Fibroblast of skin of left biceps (primary cell): ENCODE measurements at regions not wholly inside any gene's neighbourhood (a gene's known extent, or its start where the extent isn't known, plus 50 kb on each side); places are given as distances from the start of the nearest gene placed in this dataset.
"Not testable (repeated sequence)": the region's sequence is repeated elsewhere in the genome, so short reads cannot be mapped to it uniquely, and the experiment has no call there.

Experiments
- DNase-seq, 2 experiments: peaks; one replicate each; pipeline ENCODE4 v3.0.0-alpha.2; 2013; ENCODE audit warnings: low read depth in 2 of 2

GRCh38 chrX:13223868-13224567 is 95.8 kb downstream of the ATXN3L start:
- DNase-seq = peak; percentile 77 to 80

GRCh38 chrX:13220916-13221315 is 98.9 kb downstream of the ATXN3L start:
- no peak for DNase-seq

GRCh38 chrX:13219991-13220764 is 99.7 kb downstream of the ATXN3L start:
- no peak for DNase-seq

DNA sequence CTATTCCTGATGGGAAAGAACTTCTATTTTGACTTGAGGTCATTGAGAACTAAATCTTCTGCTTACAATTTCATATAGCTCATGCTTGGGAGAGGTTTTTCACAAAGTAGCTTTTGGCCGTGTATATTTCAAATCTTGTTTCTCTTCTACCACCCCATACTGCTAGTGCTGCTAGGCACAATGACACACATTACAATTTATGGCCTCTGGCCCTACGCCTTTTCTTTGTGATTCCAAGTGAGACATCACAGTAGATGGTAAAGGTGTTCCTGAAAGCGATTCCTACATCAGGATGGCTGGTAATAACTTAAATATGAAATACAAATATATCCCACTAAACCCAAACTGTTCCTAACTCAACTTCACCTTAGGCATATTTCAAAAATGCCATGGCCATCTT is 101.1 kb downstream of the ATXN3L start:
- no peak for DNase-seq

GRCh38 chrX:13216139-13216538 is 103.7 kb downstream of the ATXN3L start:
- no peak for DNase-seq

- no peak for DNase-seq
Observed at GRCh38 chrX:13215729-13216128, 104.1 kb downstream of the ATXN3L start.

DNA sequence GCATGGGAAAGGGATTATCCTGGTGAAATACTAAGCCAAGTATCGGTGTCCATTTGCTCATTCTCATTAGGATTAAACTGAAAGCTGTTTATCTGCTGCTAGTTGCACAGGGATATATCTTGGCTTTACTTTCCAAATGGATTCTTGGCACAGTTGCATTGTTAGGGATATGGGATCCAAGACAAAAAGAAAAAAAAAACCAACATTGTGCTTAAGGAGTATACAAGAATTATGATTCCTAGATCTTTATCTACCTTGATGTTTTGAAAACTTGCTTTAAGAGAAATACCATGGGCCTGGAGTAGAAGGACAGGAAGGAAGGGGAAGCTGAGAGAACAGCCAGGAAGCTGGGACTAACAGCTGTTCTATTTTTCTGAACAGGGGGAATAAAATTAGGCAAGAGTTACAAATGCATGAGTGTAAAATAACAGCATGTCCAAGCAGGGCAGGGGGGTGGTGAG is 107.6 kb downstream of the ATXN3L start:
- no peak for DNase-seq

DNA sequence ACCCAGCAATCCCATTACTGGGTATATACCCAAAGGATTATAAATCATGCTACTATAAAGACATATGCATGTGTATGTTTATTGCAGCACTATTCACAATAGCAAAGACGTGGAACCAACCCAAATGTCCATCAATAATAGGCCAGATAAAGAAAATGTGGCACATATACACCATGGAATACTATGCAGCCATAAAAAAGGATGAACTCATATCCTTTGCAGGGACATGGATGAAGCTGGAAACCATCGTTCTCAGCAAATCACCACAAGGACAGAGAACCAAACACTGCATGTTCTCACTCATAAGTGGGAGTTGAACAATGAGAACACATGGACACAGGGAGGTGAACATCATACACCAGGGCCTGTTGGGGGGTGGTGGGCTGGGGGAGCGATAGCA is 109.7 kb downstream of the ATXN3L start:
- DNase-seq = not testable (repeated sequence)

DNA sequence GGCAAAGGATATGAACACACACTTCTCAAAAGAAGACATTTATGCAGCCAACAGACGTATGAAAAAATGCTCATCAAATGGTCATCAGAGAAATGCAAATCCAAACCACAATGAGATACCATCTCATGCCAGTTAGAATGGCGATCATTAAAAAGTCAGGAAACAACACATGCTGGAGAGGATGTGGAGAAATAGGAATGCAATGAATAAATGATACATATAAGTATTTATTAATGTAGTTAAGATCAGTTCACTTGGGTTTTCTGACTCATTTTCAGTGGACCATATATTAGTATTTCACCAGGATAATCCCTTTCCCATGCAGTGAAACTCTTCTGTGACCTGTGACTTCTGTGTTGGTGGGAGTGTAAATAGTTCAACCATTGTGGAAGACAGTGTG is 110.1 kb downstream of the ATXN3L start:
- DNase-seq = not testable (repeated sequence)

- no peak for DNase-seq
Observed at GRCh38 chrX:13208281-13208935, 111.4 kb downstream of the ATXN3L start.

DNA sequence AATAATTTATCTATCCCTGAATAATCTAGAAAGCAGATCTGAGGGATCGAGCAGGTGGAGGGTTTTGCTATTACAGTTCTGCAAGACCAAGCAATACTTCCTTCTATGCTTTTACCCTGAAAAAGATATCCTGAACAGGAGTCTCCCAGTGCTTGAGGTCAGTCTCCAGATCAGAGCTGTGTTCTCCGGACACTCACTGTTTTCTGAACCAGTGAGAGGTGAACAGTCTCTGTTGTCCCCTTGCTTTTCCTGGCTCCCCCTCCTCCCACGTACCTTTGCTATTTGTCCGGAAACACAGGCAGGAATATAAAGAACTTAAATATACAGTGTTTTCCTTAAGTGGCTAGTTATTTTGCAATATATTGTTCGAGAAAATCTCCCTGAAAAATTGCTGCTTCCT is 116.6 kb downstream of the ATXN3L start:
- no peak for DNase-seq

DNA sequence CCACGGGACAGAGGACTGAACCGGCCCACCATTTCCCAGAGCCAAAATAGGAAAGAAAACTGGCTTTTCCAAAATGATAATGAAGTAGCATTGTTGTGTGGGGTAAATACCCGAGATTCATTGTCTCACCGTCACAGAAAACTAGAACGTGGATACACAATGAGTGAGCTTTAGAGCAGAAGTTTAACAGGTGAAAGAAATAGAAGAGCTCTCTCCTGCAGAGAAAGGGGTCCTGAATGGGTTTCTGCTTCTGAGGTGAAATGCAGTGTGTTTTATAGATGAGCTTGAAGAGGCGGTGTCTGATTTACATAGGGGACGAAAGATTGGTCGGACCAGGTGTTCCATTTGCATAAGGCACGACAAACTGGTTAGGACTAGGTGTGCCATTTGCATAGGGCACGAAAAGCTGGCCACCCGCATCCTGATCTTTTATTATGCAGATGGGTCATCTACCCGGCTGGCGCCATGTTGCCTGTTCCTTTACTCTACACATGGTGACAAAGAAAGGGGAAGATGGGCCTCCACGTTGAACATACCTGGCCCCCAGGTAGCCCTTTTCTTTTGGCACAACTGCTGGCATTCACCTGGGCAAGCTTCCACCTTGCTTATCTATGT is 118.1 kb downstream of the ATXN3L start:
- DNase-seq = no peak

- no peak for DNase-seq
Observed at GRCh38 chrX:13200398-13200797, 119.5 kb downstream of the ATXN3L start.

DNA sequence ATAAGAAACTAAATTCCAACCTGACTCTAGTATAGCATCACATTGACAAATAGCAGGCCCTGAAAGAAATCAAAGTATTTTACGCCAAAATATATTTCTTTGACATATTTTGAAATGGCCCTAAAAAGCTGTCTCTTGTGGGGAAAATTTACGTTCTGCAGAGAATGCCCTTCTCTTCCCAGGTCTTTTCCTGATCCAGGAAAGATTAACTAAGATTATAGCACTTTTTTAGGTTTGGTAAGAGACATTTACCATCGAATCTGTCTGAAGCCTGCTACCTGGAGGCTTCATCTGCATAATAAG is 121.1 kb downstream of the ATXN3L start:
- DNase-seq = no peak

- no peak for DNase-seq
Observed at GRCh38 chrX:13198056-13198761, 121.6 kb downstream of the ATXN3L start.

DNA sequence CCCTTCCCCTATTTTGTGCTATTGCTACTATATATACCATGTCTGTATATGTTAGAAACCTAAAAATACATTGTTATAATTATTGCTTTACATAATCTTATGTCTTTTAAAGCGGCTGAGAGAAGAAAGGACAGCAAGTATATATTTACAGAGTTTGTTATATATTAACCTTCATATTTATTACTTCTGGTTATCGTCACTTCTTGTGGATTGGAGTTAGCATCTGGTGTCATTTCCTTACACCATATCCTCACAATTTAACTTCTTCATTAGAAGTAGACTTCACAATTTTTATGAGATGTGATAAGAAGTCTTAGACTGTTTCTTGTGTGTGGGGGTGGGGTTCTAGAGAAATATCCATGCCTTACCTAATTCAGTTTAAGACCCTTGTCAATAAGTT is 123.1 kb downstream of the ATXN3L start:
- no peak for DNase-seq

DNA sequence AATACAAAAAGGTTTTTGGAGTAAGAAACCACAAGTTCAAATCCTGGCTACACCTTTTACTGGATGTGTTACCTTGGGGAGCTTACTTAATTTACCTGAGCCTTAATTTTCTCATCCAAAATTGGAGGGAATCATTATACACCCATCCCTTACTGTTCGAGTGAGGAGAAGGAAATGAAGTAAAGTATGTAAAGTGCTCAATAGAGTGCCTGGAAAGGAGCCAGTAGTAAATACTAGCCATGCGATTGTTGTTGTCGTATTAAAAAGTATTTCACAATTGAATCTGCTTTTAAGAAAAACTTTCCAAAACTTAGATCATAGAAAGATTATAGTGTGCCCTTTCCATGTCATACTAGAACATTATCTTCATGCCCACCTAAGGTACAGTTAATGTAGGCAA is 124.5 kb downstream of the ATXN3L start:
- no peak for DNase-seq

DNA sequence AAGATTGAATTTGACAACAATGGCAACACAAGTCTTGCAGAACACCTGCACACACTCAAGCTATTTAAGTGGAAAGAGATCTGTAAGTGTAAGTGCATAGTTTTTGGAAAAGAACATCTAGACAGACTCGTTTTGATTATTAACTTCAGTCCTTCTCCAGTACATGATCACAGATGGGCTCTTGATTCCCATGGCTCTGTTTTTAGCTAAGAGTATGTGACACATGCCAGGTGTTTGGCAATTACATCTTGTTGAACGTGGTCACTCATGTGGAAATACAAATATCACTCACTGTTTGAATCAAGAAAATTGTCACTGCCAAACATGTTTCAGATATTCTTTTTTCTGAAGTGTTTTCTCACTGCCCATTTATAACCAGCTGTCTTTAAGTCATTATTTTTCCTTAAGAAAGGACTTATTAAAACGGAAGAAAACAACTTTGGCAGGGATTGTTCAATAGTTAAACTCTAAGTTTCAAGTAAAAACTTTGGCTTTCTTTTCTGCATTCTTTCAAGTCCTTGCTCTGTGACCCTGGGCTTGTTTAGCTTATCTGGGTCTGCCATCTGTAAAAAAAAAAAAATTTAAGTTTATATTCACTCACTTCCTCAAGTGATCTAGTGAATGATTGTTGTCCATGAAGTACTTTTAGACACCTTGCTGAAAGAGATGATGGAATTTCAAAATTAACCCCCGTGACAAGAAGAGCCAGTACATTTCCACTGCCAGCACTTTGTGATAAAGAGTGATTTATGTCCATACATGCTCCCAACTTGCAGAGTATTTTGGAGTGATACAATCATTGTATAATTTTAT is 125.4 kb downstream of the ATXN3L start:
- DNase-seq = no peak

DNA sequence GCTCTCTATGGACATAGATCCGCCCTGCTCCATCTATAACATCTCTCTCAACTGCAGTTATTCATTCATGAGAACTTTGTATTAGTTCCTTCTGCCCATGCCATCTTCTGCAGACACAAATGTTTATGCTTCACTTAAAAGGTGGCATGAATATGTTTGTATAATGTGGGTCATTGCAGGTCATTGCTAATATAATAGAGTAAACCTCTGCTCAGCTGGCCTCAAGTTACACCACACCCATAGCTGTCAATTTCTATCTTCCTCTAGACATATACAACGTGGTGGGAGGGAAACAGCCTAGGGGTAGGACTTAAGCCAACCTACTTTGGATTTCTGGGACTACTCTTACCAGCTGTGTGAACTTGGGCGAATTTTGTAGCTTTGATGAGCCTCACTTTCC is 129.8 kb downstream of the ATXN3L start:
- no peak for DNase-seq

DNA sequence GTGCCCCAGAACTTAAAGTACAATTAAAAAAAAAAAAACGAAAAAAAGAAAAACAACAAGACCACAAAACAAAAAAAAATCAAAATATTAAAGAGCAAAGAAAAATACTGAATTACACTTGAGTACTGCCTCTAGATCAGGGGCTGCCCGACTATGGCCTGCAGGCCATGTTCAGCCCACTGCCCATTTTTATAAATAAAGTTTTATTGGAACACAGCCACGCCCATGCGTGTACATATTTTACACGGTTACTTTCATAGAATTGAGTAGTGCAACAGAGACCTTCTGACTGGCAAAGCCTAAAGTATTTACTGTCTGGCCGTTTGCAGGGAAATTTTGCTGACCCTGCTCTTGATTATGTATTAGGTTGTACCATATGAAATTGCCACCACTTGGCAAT is 130.5 kb downstream of the ATXN3L start:
- DNase-seq = no peak

GRCh38 chrX:13188731-13189309 is 131.0 kb downstream of the ATXN3L start:
- no peak for DNase-seq
